CD14-positive monocyte (primary cell): ENCODE measurements at regions not wholly inside any gene's neighbourhood (a gene's known extent, or its start where the extent isn't known, plus 50 kb on each side); places are given as distances from the start of the nearest gene placed in this dataset.

Experiments
- DNase-seq, 3 donors: peaks; one replicate each; pipeline ENCODE4 v3.0.0-alpha.2; 2011 to 2022
- H2AFZ ChIP-seq: 2 replicates; pipeline ENCODE4 v1.6.0; 2012; ENCODE audit warnings: mild to moderate bottlenecking, low read depth, low read length, inconsistent platforms; ENCODE audit not compliant: insufficient read depth, poor library complexity, severe bottlenecking
- H3K27ac ChIP-seq, 2 donors: 1 replicate in 1 of 2; 2 replicates in 1 of 2; pipeline ENCODE4 v1.5.1; 2012 to 2013; ENCODE audit warnings: low read length in 2 of 2, control low read depth in 1 of 2, inconsistent platforms in 1 of 2, low read depth in 1 of 2, mild to moderate bottlenecking in 1 of 2
- H3K27me3 ChIP-seq, 2 donors: one replicate each; pipeline versions ENCODE4 v1.6.0 to v1.6.1; 2011 to 2013; ENCODE audit warnings: low read length in 2 of 2; ENCODE audit not compliant: control insufficient read depth in 2 of 2, insufficient read depth in 2 of 2
- H3K36me3 ChIP-seq, 2 donors: replicated peaks in 1 of 2; 1 replicate in 1 of 2; 2 replicates in 1 of 2; pipeline versions ENCODE4 v1.5.1 to v1.6.1; 2012 to 2013; ENCODE audit warnings: low read length in 2 of 2, control low read depth in 1 of 2, inconsistent platforms in 1 of 2, mild to moderate bottlenecking in 1 of 2; ENCODE audit not compliant: insufficient read depth in 2 of 2, control insufficient read depth in 1 of 2
- H3K4me1 ChIP-seq, 2 donors: 1 replicate in 1 of 2; 2 replicates in 1 of 2; pipeline versions ENCODE4 v1.5.1 to v1.6.1; 2012 to 2013; ENCODE audit warnings: low read length in 2 of 2, control low read depth in 1 of 2, inconsistent platforms in 1 of 2, mild to moderate bottlenecking in 1 of 2, moderate library complexity in 1 of 2; ENCODE audit not compliant: insufficient read depth in 2 of 2, control insufficient read depth in 1 of 2
- H3K4me2 ChIP-seq: replicated peaks from 2 replicates; pipeline ENCODE3; 2012; ENCODE audit warnings: low read length, moderate library complexity, mild to moderate bottlenecking; ENCODE audit not compliant: poor library complexity, severe bottlenecking; ENCODE audit errors: extremely low read depth
- H3K4me3 ChIP-seq, 3 experiments: fragments of 200-600 bp in 1 of 3; sonication (generic) in 1 of 3; replicated peaks in 1 of 3; 1 replicate in 2 of 3; 2 replicates in 1 of 3; pipeline ENCODE4 v1.5.1; 2011 to 2013; ENCODE audit warnings: low read length in 3 of 3, mild to moderate bottlenecking in 3 of 3, control low read depth in 2 of 3, low read depth in 2 of 3, inconsistent platforms in 1 of 3, moderate library complexity in 1 of 3
- H3K79me2 ChIP-seq: 2 replicates; pipeline ENCODE4 v1.6.0; 2012; ENCODE audit warnings: mild to moderate bottlenecking, control low read depth, inconsistent platforms, low read length, moderate library complexity; ENCODE audit not compliant: insufficient read depth
- H3K9ac ChIP-seq: 2 replicates; pipeline ENCODE4 v1.6.0; 2017; ENCODE audit warnings: low read length, mild to moderate bottlenecking; ENCODE audit not compliant: insufficient read depth, poor library complexity, severe bottlenecking
- H3K9me3 ChIP-seq, 2 donors: replicated peaks in 1 of 2; 1 replicate in 1 of 2; 2 replicates in 1 of 2; pipeline versions ENCODE4 v1.5.1 to v1.6.1; 2012 to 2013; ENCODE audit warnings: low read length in 2 of 2, control low read depth in 1 of 2; ENCODE audit not compliant: control insufficient read depth in 1 of 2, insufficient read depth in 1 of 2
- H4K20me1 ChIP-seq: 2 replicates; pipeline ENCODE4 v1.6.0; 2012; ENCODE audit warnings: mild to moderate bottlenecking, low read length, control low read depth, moderate library complexity; ENCODE audit not compliant: insufficient read depth
- H3K27ac Mint-ChIP-seq, 7 donors: one replicate each; pipeline ENCODE4 v1.8.0; 2020; ENCODE audit warnings: mild to moderate bottlenecking in 7 of 7, mixed read lengths in 7 of 7, moderate library complexity in 6 of 7, inconsistent platforms in 2 of 7
- H3K27me3 Mint-ChIP-seq, 3 donors: one replicate each; pipeline ENCODE4 v1.8.0; 2021 to 2022; ENCODE audit warnings: low read depth in 3 of 3, mild to moderate bottlenecking in 3 of 3, mixed read lengths in 3 of 3, moderate library complexity in 3 of 3, inconsistent platforms in 1 of 3
- H3K36me3 Mint-ChIP-seq, 2 donors: one replicate each; pipeline ENCODE4 v1.8.0; 2020; ENCODE audit warnings: mixed read lengths in 2 of 2, inconsistent platforms in 1 of 2, mild to moderate bottlenecking in 1 of 2
- H3K4me1 Mint-ChIP-seq: one replicate; pipeline ENCODE4 v1.8.0; 2020; ENCODE audit warnings: mild to moderate bottlenecking, mixed read lengths
- H3K4me3 Mint-ChIP-seq, 2 donors: one replicate each; pipeline ENCODE4 v1.8.0; 2020; ENCODE audit warnings: mild to moderate bottlenecking in 2 of 2, mixed read lengths in 2 of 2, moderate library complexity in 1 of 2
- H3K9me3 Mint-ChIP-seq, 7 donors: one replicate each; pipeline ENCODE4 v1.8.0; 2020 to 2022; ENCODE audit warnings: mixed read lengths in 7 of 7, mild to moderate bottlenecking in 6 of 7, moderate library complexity in 6 of 7, inconsistent platforms in 2 of 7
- CTCF ChIP-seq: fragments of 200-600 bp; IDR thresholded peaks from one replicate; pipeline ENCODE4 v1.8.0; 2022; ENCODE audit warnings: antibody characterized with exemption, mild to moderate bottlenecking
- WGBS: methylation state at CpG from one replicate; pipeline ENCODE4 v1.1.5; 2013; ENCODE audit warnings: missing lambda C conversion rate; ENCODE audit not compliant: insufficient coverage; 5-methylcytosine and 5-hydroxymethylcytosine counted together
- intact Hi-C, 2 donors: fragments of 100-400 bp; cut with micrococcal nuclease; formaldehyde crosslinking; loops; one replicate each; pipeline versions ENCODE4 v1.15.0 to v1.15.1; 2023

GRCh38 chr10:4024027-4024426 is 239.0 kb upstream of the KLF6 start:
- H3K27ac Mint-ChIP-seq, result no peak overlapping the region
- Histone ChIP-seq H4K20me1 (no peaks in the 10 kb centered on the region), H3K9ac (no peak overlapping the region), H3K4me2 (no peak overlapping the region), H3K4me1 (no peaks in the 10 kb centered on the region), H3K36me3 (no peaks in the 10 kb centered on the region), H3K27ac (no peak overlapping the region), H3K79me2 (no peaks in the 10 kb centered on the region), H3K27me3 (no peaks in the 10 kb centered on the region), H3K4me3 (no peak overlapping the region), H2AFZ (no peak overlapping the region), H3K9me3 (no peaks in the 10 kb centered on the region)
- no peak overlapping the region for H3K4me3 Mint-ChIP-seq
- TF ChIP-seq CTCF, result no peak
- no peaks in the 10 kb centered on the region for H3K36me3 Mint-ChIP-seq
- H3K4me1 Mint-ChIP-seq, result peaks cover 4% of the 10 kb centered on the region
- DNase-seq, result no peak
- peaks cover 0 to 3% (median 0%) of the 10 kb centered on the region in 7 donors for H3K9me3 Mint-ChIP-seq
- intact Hi-C loops, result no loop called here
- H3K27me3 Mint-ChIP-seq, result peaks cover 0 to 7% (median 2%) of the 10 kb centered on the region in 3 donors
- 84% methylated on average over 6 of the region's 17 CpGs for WGBS

GRCh38 chr10:4022473-4022872 is 237.5 kb upstream of the KLF6 start:
- Histone ChIP-seq H3K9ac (no peak overlapping the region), H3K27ac (no peak overlapping the region), H2AFZ (no peak overlapping the region), H3K4me2 (no peak overlapping the region), H3K79me2 (no peaks in the 10 kb centered on the region), H3K4me1 (no peaks in the 10 kb centered on the region), H3K36me3 (no peaks in the 10 kb centered on the region), H3K9me3 (no peaks in the 10 kb centered on the region), H4K20me1 (no peaks in the 10 kb centered on the region), H3K4me3 (no peak overlapping the region), H3K27me3 (no peaks in the 10 kb centered on the region)
- Mint-ChIP-seq H3K4me3 (no peak overlapping the region), H3K9me3 (peaks cover 0 to 3% (median 0%) of the 10 kb centered on the region in 7 donors), H3K4me1 (no peaks in the 10 kb centered on the region), H3K27me3 (peaks cover 0 to 7% (median 4%) of the 10 kb centered on the region in 3 donors), H3K27ac (no peak overlapping the region), H3K36me3 (no peaks in the 10 kb centered on the region)
- no peak for DNase-seq
- no peak for TF ChIP-seq CTCF
- 80% methylated on average over 2 of the region's 7 CpGs for WGBS
- intact Hi-C loops, result no loop called here
